Activated naive CD4-positive, alpha-beta T cell treated with anti-CD3 and anti-CD28 coated beads, Interleukin-2, amount 50 U/mL, for 24 hours (primary cell): ENCODE measurements at regions not wholly inside any gene's neighbourhood (a gene's known extent, or its start where the extent isn't known, plus 50 kb on each side); places are given as distances from the start of the nearest gene placed in this dataset.

Source experiments
- H3K27ac Mint-ChIP-seq: one replicate; pipeline ENCODE4 v1.8.0; 2021; ENCODE audit warnings: mild to moderate bottlenecking, mixed read lengths
- H3K27me3 Mint-ChIP-seq: one replicate; pipeline ENCODE4 v1.8.0; 2021; ENCODE audit warnings: mixed read lengths
- H3K36me3 Mint-ChIP-seq: one replicate; pipeline ENCODE4 v1.8.0; 2021; ENCODE audit warnings: mixed read lengths
- H3K4me1 Mint-ChIP-seq: one replicate; pipeline ENCODE4 v1.8.0; 2021; ENCODE audit warnings: mixed read lengths
- H3K4me3 Mint-ChIP-seq: one replicate; pipeline ENCODE4 v1.8.0; 2021; ENCODE audit warnings: mild to moderate bottlenecking, mixed read lengths
- H3K9me3 Mint-ChIP-seq: one replicate; pipeline ENCODE4 v1.8.0; 2021; ENCODE audit warnings: mixed read lengths

DNA sequence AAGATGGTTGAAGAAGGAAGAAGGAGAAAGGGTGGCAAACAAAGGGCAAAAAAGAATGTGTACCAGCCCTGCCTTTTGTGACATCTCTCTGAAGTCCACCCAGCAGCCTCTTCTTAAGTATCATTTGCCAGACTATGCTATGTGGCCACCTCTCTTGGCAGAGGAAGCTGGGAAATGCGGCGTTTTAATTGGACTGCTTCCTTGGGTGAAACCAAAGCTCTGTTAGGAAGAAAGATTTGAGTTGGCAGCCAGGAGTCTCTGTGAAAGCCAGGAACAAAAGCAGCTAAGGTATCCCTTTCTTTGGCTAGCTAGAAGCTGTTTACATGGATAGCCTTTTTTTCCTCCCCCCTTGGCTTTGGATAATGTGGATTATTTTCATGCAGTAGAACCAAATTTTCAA, 67.5 kb upstream of the GTSF1L start:
- Mint-ChIP-seq H3K9me3 (peaks cover 14% of the 10 kb centered on the region), H3K27ac (no peak overlapping the region), H3K27me3 (peaks cover 4% of the 10 kb centered on the region), H3K4me1 (peaks cover 8% of the 10 kb centered on the region), H3K4me3 (no peak overlapping the region), H3K36me3 (peaks cover 8% of the 10 kb centered on the region)

DNA sequence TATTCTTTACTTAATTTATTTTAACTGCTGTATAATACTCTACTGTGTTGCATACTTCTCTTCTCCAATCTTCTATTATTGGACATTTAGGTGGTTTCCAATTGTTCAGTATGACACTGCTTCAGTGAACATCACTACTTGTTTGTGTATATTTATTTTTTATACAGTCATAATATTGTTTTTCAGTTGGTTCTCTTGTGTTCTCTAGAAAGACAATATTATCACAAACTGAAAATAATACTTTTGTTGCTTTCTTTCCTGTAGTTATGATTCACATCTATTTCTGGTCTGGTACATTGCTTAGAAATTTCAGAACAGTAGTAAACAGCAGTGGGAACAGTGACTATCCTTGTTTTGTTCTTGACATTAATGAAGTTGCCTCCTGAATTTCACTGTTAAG, 62.8 kb upstream of the GTSF1L start:
- no peak overlapping the region for H3K4me3 Mint-ChIP-seq
- H3K36me3 Mint-ChIP-seq: peaks cover 8% of the 10 kb centered on the region
- peaks cover 14% of the 10 kb centered on the region for H3K9me3 Mint-ChIP-seq
- H3K27me3 Mint-ChIP-seq: peaks cover 4% of the 10 kb centered on the region
- no peaks in the 10 kb centered on the region for H3K4me1 Mint-ChIP-seq
- no peak overlapping the region for H3K27ac Mint-ChIP-seq

DNA sequence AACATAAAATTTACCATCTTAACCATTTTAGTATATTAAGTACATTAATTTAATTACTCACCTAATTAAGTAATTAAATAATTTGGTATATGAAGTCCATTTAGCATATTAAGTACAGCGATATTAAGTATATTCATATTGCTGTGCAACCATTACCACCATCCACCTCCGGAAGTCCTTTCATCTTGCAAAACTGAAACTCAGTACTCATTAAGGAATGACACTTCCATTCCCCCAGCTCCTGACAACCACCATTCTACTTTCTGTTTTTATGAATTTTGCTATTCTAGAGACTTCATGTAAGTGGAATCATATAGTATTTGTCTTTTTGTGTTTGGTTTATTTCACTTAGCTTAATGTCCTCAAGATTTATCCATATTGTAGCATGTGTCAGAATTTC, 61.1 kb upstream of the GTSF1L start:
- Mint-ChIP-seq H3K9me3 (peaks cover 13% of the 10 kb centered on the region), H3K36me3 (peaks cover 6% of the 10 kb centered on the region), H3K4me1 (peaks cover 2% of the 10 kb centered on the region), H3K27me3 (peaks cover 3% of the 10 kb centered on the region), H3K27ac (no peak overlapping the region), H3K4me3 (no peak overlapping the region)

DNA sequence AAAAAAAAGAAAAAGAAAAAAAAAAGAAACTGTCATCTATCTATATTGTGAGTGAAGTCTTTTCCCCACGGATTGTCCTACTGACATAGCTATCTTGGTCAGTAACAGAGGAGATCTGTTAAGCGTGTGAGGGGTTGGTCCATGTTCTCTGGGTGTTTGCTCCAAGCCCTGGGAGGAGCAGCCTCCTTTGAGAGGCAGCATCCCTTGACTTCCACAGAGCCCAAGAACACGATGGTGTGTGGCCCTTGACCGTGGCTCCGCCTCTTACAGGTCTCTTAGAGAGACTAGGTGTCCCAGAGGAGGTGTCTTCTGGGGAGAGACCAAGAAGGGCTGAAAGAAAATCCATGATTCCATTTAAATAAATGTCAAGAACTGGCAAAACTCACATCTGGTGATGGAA, 60.1 kb upstream of the GTSF1L start:
- peaks cover 1% of the 10 kb centered on the region for H3K36me3 Mint-ChIP-seq
- H3K27me3 Mint-ChIP-seq: peaks cover under 1% of the 10 kb centered on the region
- H3K4me1 Mint-ChIP-seq: peaks cover 10% of the 10 kb centered on the region
- peaks cover 3% of the 10 kb centered on the region for H3K9me3 Mint-ChIP-seq
- no peak overlapping the region for H3K4me3 Mint-ChIP-seq
- no peak overlapping the region for H3K27ac Mint-ChIP-seq

DNA sequence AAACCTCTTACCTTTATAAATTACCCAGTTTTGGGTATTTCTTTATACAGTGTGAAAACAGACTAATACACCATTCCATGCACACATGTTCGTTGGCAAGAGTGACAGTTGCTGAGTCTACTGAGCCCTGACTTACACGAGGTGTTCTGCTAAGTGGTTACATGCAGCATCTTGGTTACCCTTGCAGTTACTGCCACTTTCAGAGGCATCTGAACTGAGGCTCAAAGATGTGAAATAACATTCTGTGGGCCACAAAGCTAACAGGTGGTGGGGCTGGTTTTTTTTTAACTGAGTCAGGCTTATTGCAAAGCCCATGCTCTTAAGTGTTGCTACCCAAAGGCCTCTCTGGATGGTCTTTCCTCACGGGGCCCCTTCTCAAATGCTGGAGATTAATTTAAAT, 54.4 kb upstream of the GTSF1L start:
- Mint-ChIP-seq H3K4me1 (peaks cover 16% of the 10 kb centered on the region), H3K27me3 (no peaks in the 10 kb centered on the region), H3K36me3 (no peaks in the 10 kb centered on the region), H3K9me3 (no peaks in the 10 kb centered on the region), H3K4me3 (no peak overlapping the region), H3K27ac (no peak overlapping the region)

DNA sequence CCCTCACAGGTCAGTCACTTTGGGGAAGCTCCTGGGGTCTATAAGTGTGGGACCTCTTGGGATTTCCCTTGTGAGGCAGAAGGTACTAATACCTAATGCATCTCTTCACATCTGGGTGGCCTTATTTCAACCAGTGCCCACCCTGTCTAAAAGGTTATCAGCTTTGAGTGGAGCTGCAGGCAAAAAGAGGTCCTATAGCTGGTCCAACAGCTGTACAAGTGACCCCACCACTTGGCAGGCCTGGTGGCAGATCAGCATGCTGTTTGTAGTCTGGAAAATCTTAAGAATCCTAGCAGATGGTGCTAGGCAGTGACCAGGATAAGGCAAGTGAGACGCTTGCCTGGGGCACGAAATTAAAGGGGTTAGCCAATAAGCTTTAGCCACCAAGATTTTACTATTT, 51.6 kb upstream of the GTSF1L start:
- H3K27ac Mint-ChIP-seq: no peak overlapping the region
- no peaks in the 10 kb centered on the region for H3K9me3 Mint-ChIP-seq
- no peaks in the 10 kb centered on the region for H3K36me3 Mint-ChIP-seq
- no peaks in the 10 kb centered on the region for H3K27me3 Mint-ChIP-seq
- no peak overlapping the region for H3K4me3 Mint-ChIP-seq
- peaks cover 16% of the 10 kb centered on the region for H3K4me1 Mint-ChIP-seq

DNA sequence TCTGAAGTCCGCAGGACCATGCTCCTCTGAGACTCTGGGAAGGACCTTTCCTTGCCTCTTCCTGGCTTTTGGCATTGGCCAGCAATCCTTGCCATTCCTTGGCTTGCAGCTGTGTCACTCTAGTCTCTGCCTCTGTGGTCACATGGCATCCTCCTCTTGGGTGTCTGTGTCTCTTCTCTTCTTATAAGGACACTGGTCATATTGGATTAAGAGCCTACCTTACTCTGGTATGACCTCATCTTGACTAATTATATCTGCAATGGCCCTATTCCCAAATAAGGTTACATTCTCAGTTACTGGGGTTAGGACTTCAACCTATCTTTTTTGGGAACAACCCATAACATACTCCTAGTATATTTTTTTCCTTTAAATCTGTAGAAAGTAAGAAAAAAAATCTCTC, 49.9 kb upstream of the GTSF1L start:
- Mint-ChIP-seq H3K9me3 (no peaks in the 10 kb centered on the region), H3K27me3 (no peaks in the 10 kb centered on the region), H3K4me3 (no peak overlapping the region), H3K36me3 (no peaks in the 10 kb centered on the region), H3K4me1 (peaks cover 4% of the 10 kb centered on the region), H3K27ac (no peak overlapping the region)
